GM21786 (cell line): ENCODE measurements at regions not wholly inside any gene's neighbourhood (a gene's known extent, or its start where the extent isn't known, plus 50 kb on each side); places are given as distances from the start of the nearest gene placed in this dataset.

Experiments used
- ATAC-seq: cut with Tn5 transposase; IDR thresholded peaks from one replicate; pipeline ENCODE4 v1.9.1; 2021; ENCODE audit not compliant: unreplicated experiment

- ATAC-seq: no peak
Measured at GRCh38 chr2:18503376-18504228, 56.9 kb downstream of the RDH14 start.

- ATAC-seq: no peak
Measured at GRCh38 chr2:18502142-18502541, 58.3 kb downstream of the RDH14 start.

- no peak for ATAC-seq
Measured at GRCh38 chr2:18501729-18502128, 58.7 kb downstream of the RDH14 start.

GRCh38 chr2:18501156-18501555 lies 59.3 kb downstream of the RDH14 start:
- no peak for ATAC-seq

GRCh38 chr2:18500333-18500732 lies 60.1 kb downstream of the RDH14 start:
- ATAC-seq: no peak

- no peak for ATAC-seq
Measured at GRCh38 chr2:18498531-18498930, 61.9 kb downstream of the RDH14 start.

GRCh38 chr2:18496516-18496915 lies 63.9 kb downstream of the RDH14 start:
- no peak for ATAC-seq

GRCh38 chr2:18495058-18495457 lies 65.4 kb downstream of the RDH14 start:
- no peak for ATAC-seq

- no peak for ATAC-seq
Measured at GRCh38 chr2:18492721-18493120, 67.7 kb downstream of the RDH14 start.

- ATAC-seq: no peak
Measured at GRCh38 chr2:18491577-18491976, 68.9 kb downstream of the RDH14 start.

GRCh38 chr2:18490901-18491300 lies 69.6 kb downstream of the RDH14 start:
- ATAC-seq: no peak

GRCh38 chr2:18487106-18487913 lies 73.1 kb downstream of the RDH14 start:
- ATAC-seq: no peak

GRCh38 chr2:18484625-18485024 lies 75.8 kb downstream of the RDH14 start:
- ATAC-seq: no peak

GRCh38 chr2:18483896-18484295 lies 76.6 kb downstream of the RDH14 start:
- ATAC-seq: no peak

- no peak for ATAC-seq
Measured at GRCh38 chr2:18482666-18483065, 77.8 kb downstream of the RDH14 start.

- ATAC-seq: no peak
Measured at GRCh38 chr2:18479947-18480369, 80.5 kb downstream of the RDH14 start.

GRCh38 chr2:18477293-18477692 lies 83.2 kb downstream of the RDH14 start:
- ATAC-seq: no peak

- no peak for ATAC-seq
Measured at GRCh38 chr2:18476484-18476883, 84.0 kb downstream of the RDH14 start.

GRCh38 chr2:18475884-18476283 lies 84.6 kb downstream of the RDH14 start:
- no peak for ATAC-seq

GRCh38 chr2:18474700-18475099 lies 85.8 kb downstream of the RDH14 start:
- no peak for ATAC-seq

GRCh38 chr2:18473241-18474181 lies 86.9 kb downstream of the RDH14 start:
- ATAC-seq: no peak
